HG03060 (cell line): ENCODE measurements at regions not wholly inside any gene's neighbourhood (a gene's known extent, or its start where the extent isn't known, plus 50 kb on each side); places are given as distances from the start of the nearest gene placed in this dataset.

Experiments
- ATAC-seq: cut with Tn5 transposase; IDR thresholded peaks from one replicate; pipeline ENCODE4 v1.9.1; 2021; ENCODE audit warnings: low read depth, moderate number of reproducible peaks; ENCODE audit not compliant: unreplicated experiment

DNA sequence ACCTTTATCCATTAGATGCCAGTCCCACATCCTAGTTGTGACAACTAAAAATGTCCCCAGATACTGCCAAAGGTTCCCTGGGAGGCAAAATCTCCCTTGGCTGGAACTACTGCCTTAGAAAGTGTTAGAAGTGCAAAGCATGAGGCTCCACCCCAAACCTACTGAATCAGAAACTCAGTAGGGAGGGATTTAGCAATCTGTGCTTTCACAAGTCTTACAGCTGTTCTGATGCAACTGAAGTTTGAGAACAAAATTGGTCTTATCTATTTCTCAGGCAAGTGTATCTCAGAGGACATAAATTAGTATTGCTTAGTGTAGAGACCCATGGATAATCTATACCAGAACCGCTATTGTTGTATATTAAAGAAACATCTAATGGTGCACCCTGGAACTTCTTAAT is 70.2 kb downstream of the CLDN1 start:
- ATAC-seq: no peak

- ATAC-seq: no peak
Observed at GRCh38 chr3:190249414-190249813, 72.8 kb downstream of the CLDN1 start.

DNA sequence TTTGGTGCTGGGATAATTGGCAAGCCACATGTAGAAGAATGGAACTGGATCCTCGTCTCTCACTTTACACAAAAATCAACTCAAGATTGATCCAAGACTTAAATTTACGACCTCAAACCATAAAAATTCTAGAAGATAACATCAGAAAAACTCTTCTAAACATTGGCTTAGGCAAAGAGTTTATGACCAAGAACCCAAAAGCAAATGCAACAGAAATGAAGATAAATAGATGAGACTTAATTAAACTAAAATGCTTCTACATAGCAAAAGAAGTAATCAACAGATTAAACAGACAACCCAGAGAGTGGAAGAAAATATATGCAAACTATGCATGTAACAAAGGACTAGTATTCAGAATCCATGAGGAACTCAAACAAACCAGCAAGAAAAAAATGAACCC is 80.1 kb downstream of the CLDN1 start:
- ATAC-seq: no peak

DNA sequence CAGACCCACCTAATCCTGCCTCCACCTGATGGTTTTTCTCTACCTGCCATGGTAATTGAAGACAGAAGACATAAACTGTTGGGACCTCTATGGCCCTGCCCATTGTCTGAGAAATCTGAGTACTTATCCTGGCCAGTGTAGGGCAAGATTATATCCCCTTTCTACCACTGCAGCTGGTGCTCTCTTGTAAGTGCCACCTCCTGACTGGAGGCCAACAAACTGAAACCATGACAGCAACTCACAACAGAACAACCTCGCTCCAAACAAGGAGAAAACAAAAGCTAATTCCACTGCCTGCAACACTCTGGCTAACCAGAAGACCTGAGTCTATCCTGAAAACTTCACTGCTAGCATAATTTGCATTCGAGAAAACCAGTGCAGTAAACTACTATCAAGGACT is 82.9 kb downstream of the CLDN1 start:
- no peak for ATAC-seq

DNA sequence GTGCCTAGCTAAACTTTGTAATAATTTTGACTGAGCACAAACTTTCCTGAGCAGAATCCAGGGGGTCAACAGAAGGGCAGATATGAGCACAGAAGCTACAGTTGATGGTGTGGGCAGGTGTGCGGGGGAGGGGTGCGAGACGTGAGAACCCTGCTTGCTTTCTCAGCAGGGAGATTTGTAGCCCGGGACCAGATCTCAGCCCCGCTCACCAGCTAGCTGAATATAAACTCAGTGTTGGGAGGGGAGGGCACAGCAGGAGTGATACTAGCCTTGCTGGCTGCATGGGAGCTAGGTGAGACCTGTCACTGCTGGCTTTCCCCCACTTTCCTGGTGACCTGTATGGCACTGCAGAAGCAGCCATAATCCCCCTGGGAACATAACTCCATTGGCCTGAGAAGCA is 83.4 kb downstream of the CLDN1 start:
- no peak for ATAC-seq

DNA sequence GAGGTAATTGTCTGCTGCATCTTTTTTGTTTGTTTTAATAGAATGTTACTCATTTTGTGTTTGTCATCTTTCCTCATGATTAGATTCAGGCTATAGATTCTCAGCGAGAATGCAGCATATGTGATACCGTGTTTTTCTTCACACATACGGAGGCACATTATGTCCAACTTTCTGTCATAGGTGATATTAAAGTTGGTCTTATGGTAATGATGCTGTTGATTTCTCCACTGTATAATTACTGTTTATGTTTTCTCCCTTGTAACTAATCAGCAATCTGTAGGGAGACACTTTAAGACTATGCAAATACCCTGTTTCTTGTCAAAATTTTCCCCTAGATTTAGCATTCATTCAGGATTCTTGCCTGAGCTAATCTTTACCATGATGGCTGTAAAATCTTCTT is 87.6 kb downstream of the CLDN1 start:
- no peak for ATAC-seq

- peak; percentile 38 for ATAC-seq
Observed at GRCh38 chr3:190229632-190230424, 92.4 kb downstream of the CLDN1 start.

DNA sequence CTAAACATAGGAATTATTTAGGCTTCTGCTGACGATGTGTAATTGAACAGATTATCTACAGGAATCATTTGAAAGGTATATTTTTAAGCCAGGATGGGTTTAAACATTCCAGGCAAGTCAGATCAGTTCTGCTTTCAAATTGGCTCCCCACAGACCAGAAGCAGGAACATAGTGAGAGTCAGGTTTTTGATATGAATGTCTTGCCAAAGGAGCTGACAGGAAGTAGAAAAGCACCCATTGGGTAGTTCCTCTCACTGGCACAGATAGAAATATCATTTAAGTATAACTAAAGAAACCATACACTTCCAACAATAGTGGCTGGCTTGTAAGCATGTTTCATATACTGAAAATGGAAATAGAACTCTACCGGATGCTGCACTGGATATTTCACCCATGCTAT is 95.2 kb downstream of the CLDN1 start:
- ATAC-seq: no peak

GRCh38 chr3:190224863-190225692 is 97.2 kb downstream of the CLDN1 start:
- ATAC-seq: no peak

GRCh38 chr3:190224456-190224855 is 97.8 kb downstream of the CLDN1 start:
- no peak for ATAC-seq

- no peak for ATAC-seq
Observed at GRCh38 chr3:190222916-190223315, 99.3 kb downstream of the CLDN1 start.

- ATAC-seq: no peak
Observed at GRCh38 chr3:190222360-190222759, 99.9 kb downstream of the CLDN1 start.

DNA sequence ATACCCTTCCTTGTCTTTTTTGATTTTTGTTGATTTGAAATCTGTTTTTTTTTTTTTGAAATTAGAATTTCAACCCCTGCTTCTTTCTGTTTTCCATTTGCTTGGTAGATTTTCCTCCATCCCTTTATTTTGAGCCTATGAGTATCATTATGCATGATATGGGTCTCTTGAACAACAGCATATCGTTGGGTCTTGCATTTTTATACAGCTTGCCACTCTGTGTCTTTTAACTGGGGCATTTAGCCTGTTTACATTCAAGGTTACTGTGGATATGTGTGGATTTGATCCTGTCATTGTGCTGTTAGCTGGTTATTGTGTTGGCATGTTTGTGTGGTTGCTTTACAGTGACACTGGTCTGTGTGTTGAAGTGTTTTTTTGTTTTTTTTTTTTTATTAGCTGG is 99.7 kb upstream of the P3H2 start:
- no peak for ATAC-seq

GRCh38 chr3:190217081-190217480 is 96.4 kb upstream of the P3H2 start:
- no peak for ATAC-seq

DNA sequence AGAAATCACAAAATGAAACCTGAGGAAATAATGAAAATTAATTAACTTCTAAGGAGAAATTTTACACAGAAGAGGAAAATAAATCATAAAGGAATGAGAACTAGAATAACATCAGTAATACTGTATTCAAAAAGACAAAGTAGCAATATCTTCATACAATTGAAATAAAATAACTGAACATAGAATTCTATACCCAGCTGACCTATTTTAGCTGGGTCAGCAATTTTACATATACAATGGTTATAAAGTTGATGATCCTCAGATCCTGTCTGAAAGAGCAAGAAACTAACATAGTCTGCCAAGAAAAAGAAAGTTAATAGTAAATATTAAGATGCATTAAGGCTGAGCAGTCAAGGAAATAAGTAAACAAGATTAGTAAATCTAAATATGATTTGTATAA is 93.0 kb upstream of the P3H2 start:
- ATAC-seq: no peak

- ATAC-seq: no peak
Observed at GRCh38 chr3:190210608-190211007, 89.9 kb upstream of the P3H2 start.

- no peak for ATAC-seq
Observed at GRCh38 chr3:190209533-190209932, 88.8 kb upstream of the P3H2 start.

DNA sequence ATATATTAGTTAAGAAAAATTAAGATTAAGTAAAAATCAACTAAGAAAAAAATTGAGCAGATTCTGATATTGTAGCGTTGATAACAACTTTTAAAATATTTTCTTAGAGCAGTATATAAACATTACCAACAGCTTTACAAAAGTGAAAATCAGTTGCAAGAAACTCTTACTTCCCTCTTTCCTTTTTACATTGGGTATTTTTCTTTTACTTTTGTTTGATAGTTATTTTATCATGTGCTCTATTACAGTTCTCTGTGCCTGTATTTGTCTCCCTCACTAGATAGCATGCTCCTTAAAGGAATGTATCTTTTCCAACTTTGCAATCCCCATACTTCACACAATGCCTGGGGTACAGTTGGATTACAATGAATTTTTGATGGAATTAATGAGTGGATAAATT is 87.5 kb upstream of the P3H2 start:
- no peak for ATAC-seq

- ATAC-seq: peak; percentile 80
Observed at GRCh38 chr3:190205739-190206138, 85.0 kb upstream of the P3H2 start.

GRCh38 chr3:190204200-190204599 is 83.5 kb upstream of the P3H2 start:
- no peak for ATAC-seq

DNA sequence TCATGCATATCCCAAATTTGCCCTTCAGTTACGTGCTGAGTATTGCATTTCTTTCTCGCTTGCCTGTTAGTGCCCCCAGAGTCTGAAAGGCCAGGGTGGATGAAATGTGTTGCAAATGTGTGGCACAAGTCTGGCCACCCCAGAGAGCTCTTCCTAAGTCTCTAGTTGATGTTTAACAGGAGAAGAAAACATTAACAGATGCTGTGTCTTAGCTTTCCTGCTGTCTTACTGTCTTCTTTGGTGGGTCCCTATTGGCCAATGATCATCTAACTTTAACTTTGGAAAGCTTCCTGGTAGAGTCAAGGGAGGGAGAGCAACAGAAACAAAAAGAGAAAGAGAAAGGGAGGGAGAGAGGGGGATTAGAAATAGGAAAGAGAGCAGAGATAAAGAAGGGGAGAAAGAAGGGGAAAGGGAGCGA is 76.7 kb upstream of the P3H2 start:
- ATAC-seq: no peak

GRCh38 chr3:190194506-190194905 is 73.8 kb upstream of the P3H2 start:
- ATAC-seq: no peak
